Activated naive CD8-positive, alpha-beta T cell treated with anti-CD3 and anti-CD28 coated beads, Interleukin-2, amount 50 U/mL, for 24 hours (primary cell): ENCODE measurements at regions not wholly inside any gene's neighbourhood (a gene's known extent, or its start where the extent isn't known, plus 50 kb on each side); places are given as distances from the start of the nearest gene placed in this dataset.

ENCODE experiments used
- ATAC-seq: fragments of 150-1000 bp; cut with Tn5 transposase; one replicate; pipeline ENCODE4 v1.10.0; 2021
- DNase-seq: peaks from one replicate; pipeline ENCODE4 v3.0.0; 2021
- H3K27ac Mint-ChIP-seq: one replicate; pipeline ENCODE4 v1.8.0; 2021; ENCODE audit warnings: mild to moderate bottlenecking, mixed read lengths
- H3K27me3 Mint-ChIP-seq: one replicate; pipeline ENCODE4 v1.8.0; 2021; ENCODE audit warnings: mixed read lengths
- H3K36me3 Mint-ChIP-seq: one replicate; pipeline ENCODE4 v1.8.0; 2021; ENCODE audit warnings: low read depth, mixed read lengths
- H3K4me1 Mint-ChIP-seq: one replicate; pipeline ENCODE4 v1.8.0; 2021; ENCODE audit warnings: mixed read lengths
- H3K4me3 Mint-ChIP-seq: one replicate; pipeline ENCODE4 v1.8.0; 2021; ENCODE audit warnings: mild to moderate bottlenecking, moderate library complexity, mixed read lengths
- H3K9me3 Mint-ChIP-seq: one replicate; pipeline ENCODE4 v1.8.0; 2021; ENCODE audit warnings: mixed read lengths

DNA sequence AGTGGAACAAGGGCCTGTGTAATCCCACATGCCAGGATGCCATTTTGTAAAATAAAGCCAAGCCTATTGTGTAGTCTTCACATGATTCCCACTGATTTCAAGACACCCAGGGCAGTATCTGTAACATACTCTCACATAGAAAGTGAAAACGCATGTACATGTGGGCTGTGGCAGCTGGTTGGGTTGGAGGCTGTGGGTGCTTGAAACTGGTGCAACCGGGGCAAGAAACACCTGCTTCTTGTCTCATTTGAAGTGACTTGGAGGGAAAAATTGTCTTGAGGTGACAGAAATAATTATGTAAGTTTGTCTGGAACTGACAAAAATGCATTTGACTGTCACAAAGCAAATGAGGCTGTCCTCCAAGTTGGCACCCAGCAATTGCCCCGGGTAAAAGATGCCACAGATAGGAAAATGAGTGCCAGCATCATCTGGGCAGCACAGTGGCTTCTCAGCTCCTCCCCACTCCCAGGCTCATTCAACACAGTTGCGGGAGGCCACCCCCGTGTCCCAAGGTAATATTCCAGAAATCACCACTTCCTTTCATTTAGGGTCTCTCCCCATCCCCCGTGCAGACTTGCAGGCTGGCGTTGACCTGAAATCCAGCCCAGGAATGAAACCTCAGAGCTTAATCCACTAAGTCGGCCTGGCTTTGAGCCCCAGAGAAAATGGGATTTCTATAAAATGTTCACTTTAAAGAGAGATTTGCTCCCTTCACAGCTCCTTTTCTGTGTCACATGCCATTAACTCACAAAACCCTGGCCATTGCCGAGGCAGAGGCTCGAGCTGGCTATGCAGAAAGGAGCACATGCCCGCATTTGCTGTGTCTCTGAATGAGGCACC lies 293.9 kb upstream of the PARD3B start:
- H3K4me1 Mint-ChIP-seq: no peaks in the 10 kb centered on the region
- no peak overlapping the region for H3K4me3 Mint-ChIP-seq
- H3K27me3 Mint-ChIP-seq: peaks cover 23% of the 10 kb centered on the region
- H3K27ac Mint-ChIP-seq: no peak overlapping the region
- no peaks in the 10 kb centered on the region for H3K9me3 Mint-ChIP-seq
- ATAC-seq: peak; percentile 56
- H3K36me3 Mint-ChIP-seq: no peaks in the 10 kb centered on the region
- DNase-seq: no peak

GRCh38 chr2:204251998-204252376 lies 293.3 kb upstream of the PARD3B start:
- H3K36me3 Mint-ChIP-seq: no peaks in the 10 kb centered on the region
- H3K27me3 Mint-ChIP-seq: peaks cover 23% of the 10 kb centered on the region
- H3K27ac Mint-ChIP-seq: no peak overlapping the region
- no peak overlapping the region for H3K4me3 Mint-ChIP-seq
- no peak for ATAC-seq
- no peaks in the 10 kb centered on the region for H3K9me3 Mint-ChIP-seq
- peaks cover under 1% of the 10 kb centered on the region for H3K4me1 Mint-ChIP-seq
- DNase-seq: no peak

DNA sequence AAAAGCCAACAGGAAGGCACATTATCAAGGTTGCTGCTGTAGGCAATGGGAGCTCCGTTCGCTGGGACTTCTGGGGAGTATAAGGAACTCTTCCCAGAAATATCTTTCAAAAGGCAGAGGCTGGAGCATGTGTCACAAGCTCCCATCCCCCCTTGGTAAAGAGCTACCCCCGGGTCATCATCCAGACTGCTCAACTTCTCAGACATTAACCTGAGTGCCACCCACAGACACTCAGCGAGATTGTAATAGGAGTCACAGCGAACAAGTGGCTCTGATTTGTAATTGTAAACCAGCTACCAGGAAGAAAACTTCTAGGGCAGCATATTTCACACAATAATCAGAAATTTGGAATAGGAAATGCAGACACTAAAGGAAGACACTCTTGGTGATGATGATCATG lies 290.2 kb upstream of the PARD3B start:
- Mint-ChIP-seq H3K4me1 (peaks cover 3% of the 10 kb centered on the region), H3K27me3 (peaks cover 17% of the 10 kb centered on the region), H3K27ac (no peak overlapping the region), H3K9me3 (no peaks in the 10 kb centered on the region), H3K36me3 (no peaks in the 10 kb centered on the region), H3K4me3 (no peak overlapping the region)
- ATAC-seq (no peak), DNase-seq (no peak)

DNA sequence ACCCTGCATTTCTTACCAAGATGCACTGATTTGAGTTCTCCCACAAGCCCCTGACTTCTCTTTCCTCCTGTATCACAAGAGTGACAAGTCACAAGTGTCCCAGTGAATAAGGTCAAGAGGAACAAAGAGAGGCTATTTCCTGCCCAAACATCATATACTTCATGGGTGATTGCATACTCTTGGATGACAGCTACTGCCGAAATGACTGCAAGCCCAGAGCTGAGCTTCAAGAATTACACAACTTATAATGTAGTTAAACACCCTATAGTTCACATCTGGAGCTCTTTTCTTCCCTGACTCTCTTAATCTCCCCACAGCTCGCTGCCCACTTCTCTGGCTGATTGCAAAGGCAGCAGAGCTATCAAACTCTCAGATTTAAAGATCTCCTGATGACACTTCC lies 289.7 kb upstream of the PARD3B start:
- H3K9me3 Mint-ChIP-seq: no peaks in the 10 kb centered on the region

DNA sequence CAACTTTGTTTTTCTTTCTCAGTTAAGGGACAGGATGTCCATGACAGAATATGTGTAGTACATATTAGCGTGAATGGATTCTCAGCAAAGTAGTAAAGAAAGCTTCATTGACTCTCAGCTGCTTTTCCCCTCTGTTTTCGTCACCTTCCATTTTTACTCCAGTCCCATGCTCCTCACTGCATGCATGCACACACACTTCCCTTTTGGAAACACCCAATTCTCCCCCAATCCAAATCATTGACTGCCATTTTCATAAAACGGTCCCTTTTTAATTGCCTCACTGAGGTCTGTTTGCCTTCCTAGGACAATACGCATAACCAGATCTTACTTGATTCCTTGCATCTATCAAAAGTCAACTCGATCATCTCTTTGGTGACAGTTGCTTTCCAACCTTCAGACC lies 287.5 kb upstream of the PARD3B start:
- Mint-ChIP-seq H3K4me3 (no peak overlapping the region), H3K4me1 (peaks cover 3% of the 10 kb centered on the region), H3K27me3 (peaks cover 12% of the 10 kb centered on the region), H3K36me3 (no peaks in the 10 kb centered on the region), H3K27ac (no peak overlapping the region), H3K9me3 (no peaks in the 10 kb centered on the region)
- DNase-seq (no peak), ATAC-seq (no peak)

More for the DNA sequence above, 289.7 kb upstream of the PARD3B start:
- no peak for DNase-seq
- Mint-ChIP-seq H3K4me1 (peaks cover 3% of the 10 kb centered on the region), H3K27me3 (peaks cover 17% of the 10 kb centered on the region), H3K4me3 (no peak overlapping the region), H3K36me3 (no peaks in the 10 kb centered on the region), H3K27ac (no peak overlapping the region)
- no peak for ATAC-seq

GRCh38 chr2:204258890-204259289 lies 286.4 kb upstream of the PARD3B start:
- no peak overlapping the region for H3K27ac Mint-ChIP-seq
- no peak for ATAC-seq

DNA sequence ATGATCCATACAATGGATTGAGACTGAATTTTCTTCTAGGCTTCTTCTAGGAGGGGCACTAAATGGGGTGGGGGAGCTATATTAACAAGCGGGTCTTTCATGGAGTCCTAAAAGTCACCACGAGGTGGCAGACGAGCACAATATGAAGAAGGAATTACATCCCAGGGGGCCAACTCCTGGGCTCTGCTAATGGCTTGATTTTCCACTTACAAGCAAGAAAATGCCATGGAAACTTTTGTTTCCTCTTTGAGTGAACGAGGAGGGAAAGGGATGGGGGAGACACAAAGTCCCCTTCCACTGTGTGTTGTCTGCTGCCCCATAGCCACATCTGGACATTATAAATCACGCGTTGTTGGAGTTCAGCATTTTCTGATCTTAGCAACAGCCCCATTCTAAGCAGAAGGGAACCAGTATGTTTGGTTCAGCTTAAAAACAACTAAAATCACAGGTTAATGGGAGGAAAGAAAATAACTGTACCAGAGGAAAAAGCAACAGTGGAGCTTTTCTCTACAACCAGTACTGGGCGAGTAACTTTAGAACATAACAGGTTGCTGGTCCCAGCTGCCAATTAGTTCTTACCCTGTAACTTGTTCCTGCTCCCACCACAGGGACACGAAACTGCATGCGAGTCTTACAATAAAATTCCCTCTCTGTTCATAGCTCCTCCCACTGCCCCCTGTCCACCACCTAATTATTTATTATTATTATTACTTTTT lies 285.0 kb upstream of the PARD3B start:
- ATAC-seq: no peak
- no peak overlapping the region for H3K27ac Mint-ChIP-seq
- H3K4me3 Mint-ChIP-seq: no peak overlapping the region
- peaks cover 3% of the 10 kb centered on the region for H3K4me1 Mint-ChIP-seq
- H3K27me3 Mint-ChIP-seq: peaks cover 25% of the 10 kb centered on the region
- H3K36me3 Mint-ChIP-seq: no peaks in the 10 kb centered on the region
- peak; percentile 38 for DNase-seq
- no peaks in the 10 kb centered on the region for H3K9me3 Mint-ChIP-seq

More at GRCh38 chr2:204258890-204259289, 286.4 kb upstream of the PARD3B start:
- Mint-ChIP-seq H3K9me3 (no peaks in the 10 kb centered on the region), H3K27me3 (peaks cover 11% of the 10 kb centered on the region), H3K4me1 (peaks cover 3% of the 10 kb centered on the region), H3K4me3 (no peak overlapping the region), H3K36me3 (no peaks in the 10 kb centered on the region)
- no peak for DNase-seq

DNA sequence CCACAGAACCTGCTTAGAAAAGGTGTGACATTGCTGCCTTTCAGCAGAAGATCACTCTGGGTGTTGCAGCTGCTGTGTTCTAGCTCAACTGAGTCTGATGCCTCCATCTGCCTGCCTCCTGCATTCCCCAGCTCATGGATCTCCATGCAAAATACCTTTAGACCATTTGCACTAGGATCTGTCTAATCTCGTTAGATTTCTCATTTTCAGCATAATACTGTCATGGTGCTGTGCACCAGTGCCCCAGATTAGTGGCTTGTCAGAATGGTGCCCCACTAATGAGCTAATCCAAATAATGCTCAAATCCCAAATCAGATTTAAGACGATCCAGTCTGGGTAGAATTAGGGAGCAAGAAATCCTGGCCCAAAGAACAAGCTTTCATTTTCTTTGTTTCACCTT lies 284.4 kb upstream of the PARD3B start:
- no peak overlapping the region for H3K27ac Mint-ChIP-seq
- DNase-seq (no peak), ATAC-seq (no peak)
- peaks cover 3% of the 10 kb centered on the region for H3K4me1 Mint-ChIP-seq
- H3K9me3 Mint-ChIP-seq: no peaks in the 10 kb centered on the region
- H3K36me3 Mint-ChIP-seq: no peaks in the 10 kb centered on the region
- H3K4me3 Mint-ChIP-seq: no peak overlapping the region
- H3K27me3 Mint-ChIP-seq: peaks cover 25% of the 10 kb centered on the region

- H3K4me1 Mint-ChIP-seq: peaks cover 3% of the 10 kb centered on the region
- H3K9me3 Mint-ChIP-seq: no peaks in the 10 kb centered on the region
- H3K27me3 Mint-ChIP-seq: peaks cover 30% of the 10 kb centered on the region
- no peak for ATAC-seq
- no peak overlapping the region for H3K4me3 Mint-ChIP-seq
- no peak for DNase-seq
- H3K27ac Mint-ChIP-seq: no peak overlapping the region
- H3K36me3 Mint-ChIP-seq: no peaks in the 10 kb centered on the region
Observed at GRCh38 chr2:204261846-204262245, 283.4 kb upstream of the PARD3B start.

GRCh38 chr2:204264085-204264553 lies 281.2 kb upstream of the PARD3B start:
- DNase-seq (no peak), ATAC-seq (no peak)
- peaks cover 32% of the 10 kb centered on the region for H3K27me3 Mint-ChIP-seq
- no peaks in the 10 kb centered on the region for H3K4me1 Mint-ChIP-seq
- H3K36me3 Mint-ChIP-seq: no peaks in the 10 kb centered on the region
- no peak overlapping the region for H3K27ac Mint-ChIP-seq
- H3K4me3 Mint-ChIP-seq: no peak overlapping the region
- H3K9me3 Mint-ChIP-seq: no peaks in the 10 kb centered on the region

GRCh38 chr2:204264621-204265140 lies 280.6 kb upstream of the PARD3B start:
- no peak for DNase-seq
- no peak overlapping the region for H3K27ac Mint-ChIP-seq
- no peak overlapping the region for H3K4me3 Mint-ChIP-seq
- H3K4me1 Mint-ChIP-seq: no peaks in the 10 kb centered on the region
- no peak for ATAC-seq
- H3K27me3 Mint-ChIP-seq: peaks cover 32% of the 10 kb centered on the region
- no peaks in the 10 kb centered on the region for H3K36me3 Mint-ChIP-seq
- H3K9me3 Mint-ChIP-seq: no peaks in the 10 kb centered on the region

DNA sequence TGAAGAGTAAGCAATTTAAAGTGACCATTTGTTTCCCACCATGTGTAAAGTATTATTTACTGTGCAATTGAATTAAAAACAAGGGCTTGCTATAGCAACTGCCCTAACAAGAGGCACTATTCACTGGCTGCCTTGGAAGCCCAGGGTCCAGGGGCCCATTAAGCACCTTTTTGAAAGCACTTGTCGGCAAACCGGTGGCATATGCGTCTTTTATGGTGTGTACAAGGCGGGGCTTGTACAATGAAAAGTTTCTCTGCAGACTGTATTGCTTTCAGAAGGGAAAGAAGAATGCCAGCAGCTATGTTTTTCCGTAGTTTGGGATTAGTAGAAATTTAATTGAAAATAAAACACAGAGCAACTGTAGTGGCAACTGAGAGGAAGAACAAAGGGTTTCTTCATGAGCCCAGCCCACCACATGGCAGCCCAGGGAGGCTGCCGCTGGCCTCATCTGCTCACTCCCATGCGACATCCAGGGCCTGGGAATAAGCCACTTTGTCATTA lies 279.5 kb upstream of the PARD3B start:
- H3K36me3 Mint-ChIP-seq: no peaks in the 10 kb centered on the region
- peaks cover 2% of the 10 kb centered on the region for H3K9me3 Mint-ChIP-seq
- no peak for DNase-seq
- no peaks in the 10 kb centered on the region for H3K4me1 Mint-ChIP-seq
- H3K4me3 Mint-ChIP-seq: no peak overlapping the region
- ATAC-seq: no peak
- H3K27ac Mint-ChIP-seq: no peak overlapping the region
- peaks cover 32% of the 10 kb centered on the region for H3K27me3 Mint-ChIP-seq

DNA sequence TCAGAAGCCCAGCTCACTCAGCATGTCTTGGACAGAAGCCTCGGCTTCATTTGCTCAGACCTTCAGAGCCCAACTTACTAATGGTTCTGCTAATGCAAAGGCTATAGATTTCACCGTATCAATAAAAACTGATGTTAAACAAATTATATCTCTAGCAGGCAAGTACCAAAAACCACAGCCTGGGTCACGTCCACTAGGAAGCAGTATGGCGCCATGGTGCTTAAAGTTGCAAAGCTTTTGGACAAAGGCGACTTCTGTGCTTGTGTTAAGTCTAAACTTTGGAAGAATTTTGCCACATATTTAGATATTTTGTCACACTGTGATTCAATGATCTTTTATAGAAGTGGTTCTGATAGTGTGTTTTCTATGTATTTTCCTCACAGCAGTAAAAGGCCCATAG lies 276.8 kb upstream of the PARD3B start:
- Mint-ChIP-seq H3K4me3 (no peak overlapping the region), H3K4me1 (no peaks in the 10 kb centered on the region), H3K27ac (no peak overlapping the region), H3K36me3 (no peaks in the 10 kb centered on the region), H3K9me3 (peaks cover 5% of the 10 kb centered on the region), H3K27me3 (peaks cover 23% of the 10 kb centered on the region)
- ATAC-seq (no peak), DNase-seq (no peak)

DNA sequence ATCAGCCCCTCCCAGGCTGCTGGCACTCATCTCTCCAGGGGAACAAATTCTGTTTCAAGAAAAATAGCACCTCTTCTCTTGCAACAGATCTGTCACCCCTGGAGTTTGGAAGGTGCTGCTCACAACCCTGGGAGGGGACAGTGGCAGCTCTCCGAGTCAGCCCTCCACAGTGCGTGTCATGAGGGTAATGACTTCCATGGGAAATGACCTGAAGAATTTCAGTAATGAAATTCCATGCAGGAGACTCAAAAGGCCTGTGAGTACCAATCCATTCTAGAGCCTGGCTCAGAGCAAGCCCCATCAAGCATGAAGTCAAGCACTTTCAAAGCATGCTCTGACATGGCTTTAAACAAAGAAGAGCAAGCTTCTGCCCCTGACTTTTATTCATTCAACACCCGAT lies 276.3 kb upstream of the PARD3B start:
- no peak for ATAC-seq
- no peak overlapping the region for H3K27ac Mint-ChIP-seq
- H3K9me3 Mint-ChIP-seq: peaks cover 5% of the 10 kb centered on the region
- no peaks in the 10 kb centered on the region for H3K36me3 Mint-ChIP-seq
- DNase-seq: no peak
- no peak overlapping the region for H3K4me3 Mint-ChIP-seq
- H3K4me1 Mint-ChIP-seq: no peaks in the 10 kb centered on the region
- peaks cover 21% of the 10 kb centered on the region for H3K27me3 Mint-ChIP-seq

DNA sequence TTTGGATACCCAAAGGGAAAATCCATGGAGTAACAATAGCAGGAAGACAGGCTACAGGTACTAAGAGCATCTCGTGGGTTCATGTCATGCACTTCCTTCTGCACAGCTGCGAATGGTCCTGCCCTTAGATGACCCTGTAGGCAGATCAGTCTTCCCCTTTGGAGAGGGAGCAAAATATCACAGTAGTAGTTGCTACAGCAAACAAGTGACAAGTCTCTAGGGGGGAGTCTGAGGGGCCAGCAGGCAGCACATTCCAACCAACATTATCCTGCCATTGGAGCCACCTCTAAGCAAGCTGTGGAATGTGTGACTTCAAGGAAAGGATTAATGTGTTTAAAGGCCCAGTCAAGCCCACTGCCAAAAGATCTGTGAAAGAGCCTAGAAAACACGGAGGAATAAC lies 273.2 kb upstream of the PARD3B start:
- peaks cover 5% of the 10 kb centered on the region for H3K9me3 Mint-ChIP-seq
- no peak for ATAC-seq
- H3K4me1 Mint-ChIP-seq: no peaks in the 10 kb centered on the region
- H3K4me3 Mint-ChIP-seq: no peak overlapping the region
- H3K27me3 Mint-ChIP-seq: peaks cover 4% of the 10 kb centered on the region
- H3K27ac Mint-ChIP-seq: no peak overlapping the region
- DNase-seq: no peak
- no peaks in the 10 kb centered on the region for H3K36me3 Mint-ChIP-seq
